ENCODE measurements at regions not wholly inside any gene's neighbourhood (a gene's known extent, or its start where the extent isn't known, plus 50 kb on each side); places are given as distances from the start of the nearest gene placed in this dataset.
A peak's percentile ranks its signal among the peaks of the same experiment; 100 is the strongest.
"Not testable (repeated sequence)": the region's sequence is repeated elsewhere in the genome, so short reads cannot be mapped to it uniquely, and the experiment has no call there.

GRCh38 chr5:101018299-101018698, 115.2 kb upstream of the ST8SIA4 start:
- H3K27ac ChIP-seq = no peak overlapping the region
- no peak overlapping the region for H3K4me3 ChIP-seq
- H3K4me1 ChIP-seq (replicated peaks in 1 of 2) = no peaks in the 10 kb centered on the region
- in situ Hi-C loops (cut with MboI; ENCODE audit: low pct_unique_long_range_greater_than_20kb in 2 of 9, low sequenced_read_pairs in 9 of 9, unreplicated experiment in 9 of 9) = no loop called here
- WGBS, 10 experiments = 0 to 100% (median 63%) methylated on average over 1 of the region's 1 CpG; no CpG with 5 or more reads in 3 of the 10 experiments
- ATAC-seq (replicated peaks in 6 of 8) = peak in 1 of 8 experiments; percentile 33

- ATAC-seq (replicated peaks in 6 of 8) = no peak
- Histone ChIP-seq H3K4me3 (no peak overlapping the region), H3K4me1 (replicated peaks in 1 of 2) (no peaks in the 10 kb centered on the region), H3K27ac (no peak overlapping the region)
- in situ Hi-C loops (cut with MboI; ENCODE audit: low pct_unique_long_range_greater_than_20kb in 2 of 9, low sequenced_read_pairs in 9 of 9, unreplicated experiment in 9 of 9) = no loop called here
- 8 to 100% (median 82%) methylated on average over 1 to 2 of the region's 2 CpGs; no CpG with 5 or more reads in 2 of the 10 experiments for WGBS, 10 experiments
Measured at GRCh38 chr5:101012880-101013279, 109.8 kb upstream of the ST8SIA4 start.

- 0 to 100% (median 74%) methylated on average over 1 to 9 of the region's 9 CpGs; no CpG with 5 or more reads in 1 of the 10 experiments for WGBS, 10 experiments
Measured at GRCh38 chr5:101009758-101010519, 106.9 kb upstream of the ST8SIA4 start.

GRCh38 chr5:100992354-100992753, 89.3 kb upstream of the ST8SIA4 start:
- Histone ChIP-seq H3K27ac (no peak overlapping the region), H3K4me1 (replicated peaks in 1 of 2) (no peaks in the 10 kb centered on the region), H3K4me3 (no peak overlapping the region)
- in situ Hi-C loops (cut with MboI; ENCODE audit: low pct_unique_long_range_greater_than_20kb in 2 of 9, low sequenced_read_pairs in 9 of 9, unreplicated experiment in 9 of 9) = no loop called here
- 83 to 100% methylated on average over 1 of the region's 1 CpG; no CpG with 5 or more reads in 8 of the 10 experiments for WGBS, 10 experiments
- ATAC-seq (replicated peaks in 6 of 8) = no peak

More at GRCh38 chr5:101009758-101010519, 106.9 kb upstream of the ST8SIA4 start:
- in situ Hi-C loops (cut with MboI; ENCODE audit: low pct_unique_long_range_greater_than_20kb in 2 of 9, low sequenced_read_pairs in 9 of 9, unreplicated experiment in 9 of 9) = no loop called here
- H3K4me3 ChIP-seq = no peak overlapping the region
- ATAC-seq (replicated peaks in 6 of 8) = no peak
- H3K4me1 ChIP-seq (replicated peaks in 1 of 2) = no peaks in the 10 kb centered on the region
- no peak overlapping the region for H3K27ac ChIP-seq

GRCh38 chr5:100983601-100984000, 80.5 kb upstream of the ST8SIA4 start:
- H3K27ac ChIP-seq; ATAC-seq (replicated peaks in 6 of 8); in situ Hi-C loops (cut with MboI; ENCODE audit: low pct_unique_long_range_greater_than_20kb in 2 of 9, low sequenced_read_pairs in 9 of 9, unreplicated experiment in 9 of 9); H3K4me1 ChIP-seq (replicated peaks in 1 of 2); H3K4me3 ChIP-seq: not testable (repeated sequence)
- WGBS, 10 experiments = 0 to 100% (median 42%) methylated on average over 1 of the region's 6 CpGs; no CpG with 5 or more reads in 4 of the 10 experiments

- in situ Hi-C loops (cut with MboI; ENCODE audit: low pct_unique_long_range_greater_than_20kb in 2 of 9, low sequenced_read_pairs in 9 of 9, unreplicated experiment in 9 of 9) = no loop called here
- no peak for ATAC-seq (replicated peaks in 6 of 8)
Measured at GRCh38 chr5:100974082-100974481, 71.0 kb upstream of the ST8SIA4 start.

GRCh38 chr5:100970646-100971255, 67.7 kb upstream of the ST8SIA4 start:
- no peaks in the 10 kb centered on the region for H3K4me1 ChIP-seq (replicated peaks in 1 of 2)
- in situ Hi-C loops (cut with MboI; ENCODE audit: low pct_unique_long_range_greater_than_20kb in 2 of 9, low sequenced_read_pairs in 9 of 9, unreplicated experiment in 9 of 9) = no loop called here
- no peak overlapping the region for H3K4me3 ChIP-seq
- no peak for ATAC-seq (replicated peaks in 6 of 8)
- H3K27ac ChIP-seq = no peak overlapping the region
- 0 to 100% (median 82%) methylated on average over 1 to 5 of the region's 5 CpGs; no CpG with 5 or more reads in 2 of the 10 experiments for WGBS, 10 experiments

More at GRCh38 chr5:100974082-100974481, 71.0 kb upstream of the ST8SIA4 start:
- Histone ChIP-seq H3K4me1 (replicated peaks in 1 of 2) (no peaks in the 10 kb centered on the region), H3K4me3 (no peak overlapping the region), H3K27ac (no peak overlapping the region)
- 14 to 100% (median 78%) methylated on average over 1 to 3 of the region's 3 CpGs for WGBS, 10 experiments

- no peak overlapping the region for H3K27ac ChIP-seq
- in situ Hi-C loops (cut with MboI; ENCODE audit: low pct_unique_long_range_greater_than_20kb in 2 of 9, low sequenced_read_pairs in 9 of 9, unreplicated experiment in 9 of 9) = no loop called here
- no peak overlapping the region for H3K4me3 ChIP-seq
- ATAC-seq (replicated peaks in 6 of 8) = no peak
- H3K4me1 ChIP-seq (replicated peaks in 1 of 2) = no peaks in the 10 kb centered on the region
Measured at GRCh38 chr5:100965291-100965690, 62.2 kb upstream of the ST8SIA4 start.
